Pons (tissue), 1 donor: ENCODE measurements at regions not wholly inside any gene's neighbourhood (a gene's known extent, or its start where the extent isn't known, plus 50 kb on each side); places are given as distances from the start of the nearest gene placed in this dataset.

Experiments
- DNase-seq: peaks from one replicate; pipeline ENCODE4 v3.0.0-alpha.2; 2016; ENCODE audit warnings: low spot score

DNA sequence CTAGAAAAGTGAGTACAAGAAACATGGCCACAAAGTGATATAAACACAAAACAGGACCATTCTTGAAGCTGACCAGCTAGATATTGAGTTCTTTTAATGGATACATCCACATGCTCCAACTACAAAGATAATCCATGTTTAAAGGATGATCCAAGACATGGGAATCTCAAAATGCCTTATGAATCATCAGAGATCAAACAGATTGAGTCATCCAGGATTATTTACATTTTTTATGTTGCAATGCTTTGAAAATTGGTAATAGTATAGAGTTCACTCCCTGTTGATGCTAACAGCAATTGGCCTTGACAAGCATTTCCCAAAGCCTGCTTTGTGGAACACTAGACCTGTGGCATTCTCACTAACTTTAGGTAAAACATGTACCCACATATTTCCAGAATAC is 293.0 kb upstream of the TBX3 start:
- no peak for DNase-seq

- no peak for DNase-seq
Observed at GRCh38 chr12:114976372-114976771, 292.4 kb upstream of the TBX3 start.

DNA sequence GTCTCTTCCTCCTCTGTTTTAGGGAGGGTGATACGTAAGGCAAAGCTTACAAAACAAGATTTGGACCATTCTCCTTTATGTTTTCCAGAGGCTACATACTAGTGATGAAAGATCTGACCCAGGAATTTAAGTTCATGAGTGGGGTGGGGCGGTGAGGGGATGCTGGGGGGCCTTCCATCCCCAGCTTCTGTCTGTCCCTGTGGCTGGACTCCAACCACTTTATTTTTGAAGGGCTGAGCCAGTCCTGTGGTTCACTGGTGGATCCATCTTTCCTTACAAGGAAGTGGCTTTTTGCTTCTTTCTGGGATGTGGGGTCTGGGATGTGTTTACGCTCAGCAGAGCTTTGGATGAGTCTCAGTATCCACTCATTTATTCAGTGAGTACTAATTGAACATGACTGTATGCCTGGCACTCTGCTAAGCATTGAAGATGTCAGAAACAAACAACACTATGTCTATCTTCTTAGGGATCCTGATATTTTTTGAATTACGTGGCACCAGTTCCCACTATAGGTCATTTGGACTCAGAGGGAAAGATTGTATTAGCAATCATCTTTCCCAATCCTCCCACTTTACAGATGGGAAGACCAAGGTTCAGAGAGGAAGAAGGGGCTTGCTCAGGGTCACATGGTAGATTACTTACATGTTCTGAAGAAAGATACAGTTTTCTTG is 291.8 kb upstream of the TBX3 start:
- no peak for DNase-seq

- no peak for DNase-seq
Observed at GRCh38 chr12:114974826-114975639, 291.1 kb upstream of the TBX3 start.

GRCh38 chr12:114974333-114974732 is 290.4 kb upstream of the TBX3 start:
- DNase-seq: no peak

DNA sequence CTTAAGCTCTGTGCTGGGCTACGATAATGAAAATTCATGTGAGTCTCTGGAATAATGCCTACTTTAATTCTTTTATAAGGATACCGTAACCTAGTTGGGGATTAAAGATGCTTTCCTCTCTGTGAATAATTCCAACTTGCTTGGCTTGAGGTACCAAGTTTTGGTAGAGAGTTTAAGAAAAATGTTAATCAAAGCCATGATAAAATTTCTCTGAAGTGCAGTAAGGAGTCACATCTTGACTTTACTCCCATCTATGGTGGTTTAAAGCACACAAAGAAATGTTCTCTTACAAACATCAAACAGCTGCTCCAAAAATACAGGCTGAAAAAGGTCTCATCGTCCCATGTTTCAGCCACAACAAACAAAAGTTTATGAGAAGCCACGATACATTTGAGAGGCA is 284.8 kb upstream of the TBX3 start:
- no peak for DNase-seq

DNA sequence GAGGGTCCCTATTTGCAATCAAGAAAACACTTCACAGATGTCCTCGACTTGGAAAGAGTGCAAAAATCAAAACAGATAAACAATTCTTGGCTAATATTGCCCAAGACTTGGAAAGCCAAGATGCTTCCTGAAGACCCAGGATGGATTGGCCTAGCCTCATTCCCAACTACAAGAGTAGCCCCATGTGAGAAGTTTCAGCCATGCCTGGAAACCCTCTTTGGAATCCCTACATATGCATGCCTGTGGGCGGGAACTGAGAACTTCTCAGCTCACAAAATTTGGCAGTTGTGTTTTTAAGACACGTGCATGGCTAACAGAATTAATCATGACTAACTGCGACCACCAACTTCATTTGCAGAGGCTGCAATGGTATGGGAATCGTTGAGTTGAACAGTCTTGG is 283.2 kb upstream of the TBX3 start:
- DNase-seq: no peak

GRCh38 chr12:114964841-114965240 is 280.9 kb upstream of the TBX3 start:
- DNase-seq: no peak

- DNase-seq: no peak
Observed at GRCh38 chr12:114963846-114964245, 279.9 kb upstream of the TBX3 start.

GRCh38 chr12:114961491-114961890 is 277.5 kb upstream of the TBX3 start:
- peak; percentile 23 for DNase-seq

DNA sequence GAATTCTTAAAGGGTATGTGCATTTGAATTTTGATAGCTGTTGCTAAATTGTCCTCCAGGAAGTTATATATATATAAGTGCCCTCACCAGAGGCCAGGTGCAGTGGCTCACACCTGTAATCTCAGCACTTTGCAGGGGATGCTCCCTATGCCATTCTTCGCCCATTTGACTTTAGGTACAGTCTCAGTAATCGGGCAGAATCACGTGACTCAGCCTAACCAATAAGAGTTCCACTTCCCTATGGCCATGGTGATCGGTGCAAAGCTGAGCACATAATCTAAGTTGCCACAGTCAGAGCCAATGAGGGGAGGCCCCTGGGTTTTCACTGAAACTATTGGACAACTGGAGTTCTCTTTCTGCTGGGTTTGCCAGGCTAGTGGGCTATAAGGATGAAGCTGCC is 274.6 kb upstream of the TBX3 start:
- no peak for DNase-seq

DNA sequence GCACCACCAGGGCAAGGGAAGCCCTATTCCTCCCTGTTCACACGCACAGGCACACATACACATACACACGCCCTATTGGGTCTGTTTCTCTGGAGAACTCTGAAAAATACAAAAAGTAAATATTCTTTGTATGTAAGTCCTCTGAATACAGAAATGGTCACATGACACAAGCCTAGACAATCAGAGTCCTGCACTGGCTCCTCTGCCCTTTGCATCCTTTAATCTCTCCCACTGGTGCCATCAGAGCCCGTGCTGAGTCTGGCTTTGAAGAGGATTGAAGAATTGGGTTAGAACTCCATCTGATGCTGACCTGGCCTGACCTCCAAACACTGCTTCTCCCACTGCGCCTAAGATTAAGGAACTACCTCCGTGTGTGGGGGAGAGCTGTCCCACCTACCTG is 273.2 kb upstream of the TBX3 start:
- DNase-seq: no peak

- no peak for DNase-seq
Observed at GRCh38 chr12:114955414-114956014, 271.5 kb upstream of the TBX3 start.

- DNase-seq: peak; percentile 32
Observed at GRCh38 chr12:114954511-114955055, 270.6 kb upstream of the TBX3 start.

DNA sequence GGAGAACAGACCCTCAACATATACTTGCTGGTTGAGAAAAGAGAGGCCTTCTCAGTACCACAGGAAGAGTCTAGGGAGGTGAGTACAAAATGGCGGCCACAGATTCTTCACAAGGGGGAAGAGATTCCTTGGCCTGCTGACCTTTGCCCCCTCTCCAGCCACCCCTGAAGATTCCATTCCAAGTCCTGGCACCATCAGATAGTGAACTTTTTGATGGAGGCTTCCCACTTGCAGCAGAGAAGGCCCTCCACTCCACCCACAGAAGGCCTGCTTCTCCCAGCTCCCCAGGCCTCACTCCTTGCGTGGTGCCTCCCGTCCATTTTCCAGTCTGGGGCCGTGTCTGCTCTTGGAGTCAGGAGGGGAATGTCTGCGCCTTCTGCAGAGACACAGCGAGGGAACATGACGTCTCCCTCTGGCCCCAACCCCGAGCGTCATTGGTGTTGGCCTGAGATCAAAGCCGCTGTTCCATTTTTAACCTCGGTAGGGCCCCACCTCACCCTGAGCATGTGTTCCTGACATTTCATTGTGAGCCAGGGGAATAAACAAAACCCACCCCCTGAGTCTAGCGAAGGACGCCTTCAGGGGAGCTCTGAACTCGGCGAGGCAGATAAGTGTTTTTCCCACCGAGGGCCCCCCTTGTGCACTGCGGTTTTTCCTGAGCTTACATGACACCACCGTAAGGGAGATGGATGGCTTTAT is 268.7 kb upstream of the TBX3 start:
- peak; percentile 8 for DNase-seq

- DNase-seq: no peak
Observed at GRCh38 chr12:114949058-114949820, 265.3 kb upstream of the TBX3 start.

DNA sequence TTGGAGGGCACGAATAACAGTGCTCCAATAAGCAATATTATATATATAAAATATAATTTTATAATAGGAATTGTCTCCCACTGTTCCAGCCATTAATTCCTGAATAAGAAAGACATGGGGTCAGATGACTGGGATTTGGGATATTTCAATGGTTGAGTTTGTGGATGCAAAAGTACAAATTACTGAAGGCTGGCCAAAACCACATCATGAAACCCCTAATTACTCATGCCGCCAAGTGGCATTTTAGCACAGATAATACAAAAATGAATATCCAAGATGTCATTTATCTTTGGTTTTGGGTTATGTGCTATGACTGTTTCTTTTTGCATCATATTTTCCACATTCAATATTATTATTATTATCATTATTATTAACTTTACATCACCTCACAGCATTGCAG is 261.4 kb upstream of the TBX3 start:
- no peak for DNase-seq

- DNase-seq: no peak
Observed at GRCh38 chr12:114944736-114945135, 260.8 kb upstream of the TBX3 start.

- DNase-seq: no peak
Observed at GRCh38 chr12:114943601-114944000, 259.6 kb upstream of the TBX3 start.

DNA sequence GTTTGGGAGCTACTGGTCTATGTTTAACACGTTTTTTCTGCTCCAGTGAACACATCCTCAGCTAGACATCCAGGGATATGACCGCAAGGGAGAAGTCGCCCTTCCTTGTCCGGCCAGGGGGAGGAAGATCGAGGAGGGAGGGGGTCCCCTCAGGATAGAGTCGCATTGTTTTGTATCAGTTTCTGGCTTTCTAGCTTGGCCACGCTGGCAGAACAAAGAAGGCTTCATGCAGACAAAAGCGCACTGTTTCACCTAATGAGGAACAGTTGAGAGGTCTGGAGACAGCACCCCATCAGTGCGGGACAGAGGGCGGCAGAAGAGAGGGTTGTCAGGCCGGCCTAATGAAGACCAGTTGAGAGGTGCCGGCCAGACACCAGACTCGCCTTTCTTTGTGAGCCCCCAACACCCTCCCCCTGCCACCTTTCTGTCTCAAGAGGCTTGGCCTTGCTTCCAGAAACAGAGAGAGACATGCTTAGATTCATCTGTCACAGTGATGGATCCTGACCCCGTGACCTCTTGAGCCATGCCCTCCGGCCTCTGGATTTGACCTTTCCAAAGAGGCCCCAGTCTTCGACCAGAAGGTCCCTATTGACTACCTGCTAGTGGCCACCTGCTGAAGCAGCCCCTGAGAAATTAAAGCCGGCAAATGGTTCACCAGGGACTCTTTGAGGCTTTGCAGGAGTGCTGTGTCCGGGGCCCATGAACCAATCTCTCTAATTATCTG is 254.7 kb upstream of the TBX3 start:
- DNase-seq: peak; percentile 96
